ENCODE measurements at regions not wholly inside any gene's neighbourhood (a gene's known extent, or its start where the extent isn't known, plus 50 kb on each side); places are given as distances from the start of the nearest gene placed in this dataset.

DNA sequence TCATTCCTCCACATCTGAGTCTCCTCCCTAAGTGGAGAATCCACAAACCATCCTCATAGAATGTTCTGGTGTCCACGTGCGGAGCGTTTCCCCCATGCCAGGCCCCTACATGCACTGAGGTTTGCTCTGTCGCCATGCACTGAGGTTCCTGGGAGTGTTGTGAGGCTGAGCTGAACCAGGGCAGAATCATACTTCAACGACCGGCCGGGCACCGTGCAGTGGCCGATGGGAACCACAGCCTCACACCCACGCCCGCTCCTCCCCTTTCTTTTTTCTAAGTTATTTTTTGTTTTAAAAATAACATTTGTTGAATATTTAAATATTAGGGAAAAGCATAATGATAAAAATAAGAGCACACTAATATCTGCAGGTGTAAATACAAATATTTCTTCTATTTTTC is 260.4 kb upstream of the IRX4 start:
- TF ChIP-seq, protein P1, sequence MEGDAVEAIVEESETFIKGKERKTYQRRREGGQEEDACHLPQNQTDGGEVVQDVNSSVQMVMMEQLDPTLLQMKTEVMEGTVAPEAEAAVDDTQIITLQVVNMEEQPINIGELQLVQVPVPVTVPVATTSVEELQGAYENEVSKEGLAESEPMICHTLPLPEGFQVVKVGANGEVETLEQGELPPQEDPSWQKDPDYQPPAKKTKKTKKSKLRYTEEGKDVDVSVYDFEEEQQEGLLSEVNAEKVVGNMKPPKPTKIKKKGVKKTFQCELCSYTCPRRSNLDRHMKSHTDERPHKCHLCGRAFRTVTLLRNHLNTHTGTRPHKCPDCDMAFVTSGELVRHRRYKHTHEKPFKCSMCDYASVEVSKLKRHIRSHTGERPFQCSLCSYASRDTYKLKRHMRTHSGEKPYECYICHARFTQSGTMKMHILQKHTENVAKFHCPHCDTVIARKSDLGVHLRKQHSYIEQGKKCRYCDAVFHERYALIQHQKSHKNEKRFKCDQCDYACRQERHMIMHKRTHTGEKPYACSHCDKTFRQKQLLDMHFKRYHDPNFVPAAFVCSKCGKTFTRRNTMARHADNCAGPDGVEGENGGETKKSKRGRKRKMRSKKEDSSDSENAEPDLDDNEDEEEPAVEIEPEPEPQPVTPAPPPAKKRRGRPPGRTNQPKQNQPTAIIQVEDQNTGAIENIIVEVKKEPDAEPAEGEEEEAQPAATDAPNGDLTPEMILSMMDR (IDR thresholded peaks at IDR 0.05; ENCODE audit: control extremely low read depth in 1 of 3, insufficient read depth in 1 of 3, low read depth in 1 of 3, low read length in 3 of 3) = no peak
- no peak for TF ChIP-seq POLR2A (IDR thresholded peaks at IDR 0.05; ENCODE audit: control extremely low read depth in 1 of 2, low read depth in 2 of 2, low read length in 2 of 2)
- TF ChIP-seq EGR1 (IDR thresholded peaks at IDR 0.05; ENCODE audit: borderline replicate concordance, low read depth, low read length) = no peak
- TF ChIP-seq RXRA (IDR thresholded peaks at IDR 0.05; ENCODE audit: insufficient read depth, low read depth, low read length) = no peak

Measured in H1 (cell line).